ENCODE measurements at regions not wholly inside any gene's neighbourhood (a gene's known extent, or its start where the extent isn't known, plus 50 kb on each side); places are given as distances from the start of the nearest gene placed in this dataset.

DNA sequence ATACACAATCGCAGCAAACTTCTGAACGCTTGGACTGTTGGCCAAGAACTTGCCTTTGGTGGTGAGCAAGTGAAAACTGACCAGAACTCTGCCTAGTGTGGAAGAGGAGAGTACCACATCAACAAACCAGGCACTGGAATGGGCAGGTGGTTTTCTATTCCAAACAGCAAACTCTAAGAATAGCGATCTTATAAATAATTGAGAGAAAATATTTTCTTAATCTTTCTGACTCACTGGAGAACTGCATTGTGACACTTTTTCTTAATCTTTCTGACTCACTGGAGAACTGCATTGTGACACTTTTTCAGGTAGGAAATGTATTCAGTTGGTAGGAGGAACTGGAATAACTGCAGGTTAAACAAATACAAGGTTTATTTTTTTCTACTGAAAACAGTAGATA, 57.0 kb upstream of the SORBS2 start:
- ChIA-PET CTCF (no interaction called here), POLR2A (no interaction called here)
- H3K36me3 ChIP-seq (replicated peaks in 1 of 2; ENCODE audit: control extremely low read depth in 1 of 2, control insufficient read depth in 1 of 2, extremely low read depth in 1 of 2, insufficient read depth in 2 of 2, low read length in 1 of 2) = no peaks in the 10 kb centered on the region
- WGBS (ENCODE audit: insufficient coverage) = 100% methylated on average over 1 of the region's 3 CpGs
- no peak overlapping the region for H3K4me2 ChIP-seq (replicated peaks; ENCODE audit: low read depth, low read length, poor library complexity, severe bottlenecking)
- intact Hi-C loops (cut with micrococcal nuclease) = no loop called here
- H3K27ac ChIP-seq (ENCODE audit: low read length in 2 of 2) = no peak overlapping the region
- H3K27me3 Mint-ChIP-seq = peaks cover 8% of the 10 kb centered on the region
- no peak for TF ChIP-seq CTCF (IDR thresholded peaks at IDR 0.05)
- TF ChIP-seq EZH2 (IDR thresholded peaks at IDR 0.05; ENCODE audit: borderline replicate concordance, insufficient read depth, low read depth, low read length, poor library complexity, severe bottlenecking) = no peak
- ATAC-seq (ENCODE audit: low read depth) (no peak), DNase-seq (no peak)
- H3K4me3 Mint-ChIP-seq = no peak overlapping the region
- no peaks in the 10 kb centered on the region for H4K20me1 ChIP-seq (ENCODE audit: control insufficient read depth, insufficient read depth, low read length, poor library complexity, severe bottlenecking)
- H3K4me3 ChIP-seq (ENCODE audit: control extremely low read depth in 1 of 5, extremely low read depth in 1 of 5, insufficient read depth in 1 of 5, low read depth in 2 of 5, low read length in 4 of 5) = no peak overlapping the region
- no peaks in the 10 kb centered on the region for H3K4me1 Mint-ChIP-seq
- peaks cover 0 to 7% (median 0%) of the 10 kb centered on the region in 4 experiments for H3K27me3 ChIP-seq (replicated peaks in 1 of 4; ENCODE audit: control extremely low read depth in 1 of 4, control insufficient read depth in 3 of 4, insufficient read depth in 4 of 4, low read length in 3 of 4)
- H3K9me3 Mint-ChIP-seq (ENCODE audit: insufficient read depth) = no peaks in the 10 kb centered on the region
- no peaks in the 10 kb centered on the region for H3K4me1 ChIP-seq (ENCODE audit: control insufficient read depth in 2 of 2, insufficient read depth in 2 of 2, low read length in 2 of 2)
- H3K9me3 ChIP-seq (ENCODE audit: control extremely low read depth in 1 of 3, control insufficient read depth in 2 of 3, insufficient read depth in 1 of 3, low read length in 2 of 3) = no peaks in the 10 kb centered on the region
- no peak overlapping the region for H3K9ac ChIP-seq (ENCODE audit: low read length)
- H3K27ac Mint-ChIP-seq = no peak overlapping the region
- no peaks in the 10 kb centered on the region for H3K79me2 ChIP-seq (ENCODE audit: control insufficient read depth, insufficient read depth, low read length)
- no peak overlapping the region for H2AFZ ChIP-seq (ENCODE audit: insufficient read depth, low read depth, low read length, poor library complexity, severe bottlenecking)

- TF ChIP-seq EZH2 (IDR thresholded peaks at IDR 0.05; ENCODE audit: borderline replicate concordance, insufficient read depth, low read depth, low read length, poor library complexity, severe bottlenecking) = no peak
- no peak for TF ChIP-seq CTCF (IDR thresholded peaks at IDR 0.05)
- H3K4me1 Mint-ChIP-seq = no peaks in the 10 kb centered on the region
- H3K9me3 Mint-ChIP-seq (ENCODE audit: insufficient read depth) = no peaks in the 10 kb centered on the region
- no peak overlapping the region for H3K27ac Mint-ChIP-seq
- peaks cover 8% of the 10 kb centered on the region for H3K27me3 Mint-ChIP-seq
- H3K4me2 ChIP-seq (replicated peaks; ENCODE audit: low read depth, low read length, poor library complexity, severe bottlenecking) = no peak overlapping the region
- H3K79me2 ChIP-seq (ENCODE audit: control insufficient read depth, insufficient read depth, low read length) = no peaks in the 10 kb centered on the region
- H3K27ac ChIP-seq (ENCODE audit: low read length in 2 of 2) = no peak overlapping the region
- H3K4me3 Mint-ChIP-seq = no peak overlapping the region
- H3K9ac ChIP-seq (ENCODE audit: low read length) = no peak overlapping the region
- no peak overlapping the region for H2AFZ ChIP-seq (ENCODE audit: insufficient read depth, low read depth, low read length, poor library complexity, severe bottlenecking)
- H3K9me3 ChIP-seq (ENCODE audit: control extremely low read depth in 1 of 3, control insufficient read depth in 2 of 3, insufficient read depth in 1 of 3, low read length in 2 of 3) = no peaks in the 10 kb centered on the region
- no peak overlapping the region for H3K4me3 ChIP-seq (ENCODE audit: control extremely low read depth in 1 of 5, extremely low read depth in 1 of 5, insufficient read depth in 1 of 5, low read depth in 2 of 5, low read length in 4 of 5)
- peaks cover 0 to 7% (median 0%) of the 10 kb centered on the region in 4 experiments for H3K27me3 ChIP-seq (replicated peaks in 1 of 4; ENCODE audit: control extremely low read depth in 1 of 4, control insufficient read depth in 3 of 4, insufficient read depth in 4 of 4, low read length in 3 of 4)
- ATAC-seq (ENCODE audit: low read depth) = no peak
- ChIA-PET CTCF (no interaction called here), POLR2A (no interaction called here)
- H3K4me1 ChIP-seq (ENCODE audit: control insufficient read depth in 2 of 2, insufficient read depth in 2 of 2, low read length in 2 of 2) = no peaks in the 10 kb centered on the region
- no peaks in the 10 kb centered on the region for H4K20me1 ChIP-seq (ENCODE audit: control insufficient read depth, insufficient read depth, low read length, poor library complexity, severe bottlenecking)
- DNase-seq = no peak
- 100% methylated on average over 1 of the region's 2 CpGs for WGBS (ENCODE audit: insufficient coverage)
- intact Hi-C loops (cut with micrococcal nuclease) = no loop called here
- no peaks in the 10 kb centered on the region for H3K36me3 ChIP-seq (replicated peaks in 1 of 2; ENCODE audit: control extremely low read depth in 1 of 2, control insufficient read depth in 1 of 2, extremely low read depth in 1 of 2, insufficient read depth in 2 of 2, low read length in 1 of 2)
These were observed 57.4 kb upstream of the SORBS2 start for GRCh38 chr4:185869427-185869826.
